SK-N-SH (cell line): ENCODE measurements at regions not wholly inside any gene's neighbourhood (a gene's known extent, or its start where the extent isn't known, plus 50 kb on each side); places are given as distances from the start of the nearest gene placed in this dataset.

Experiments
- CTCF ChIA-PET: fragments of 300-600, 350-600 bp; formaldehyde crosslinking; extraction: SDS; loops from one replicate; lab custom pipeline; 2021; lab: Yijun Ruan, JAX
- POLR2A ChIA-PET: fragments of 350-600 bp; sonication (Branson Sonifier 250); formaldehyde crosslinking; extraction: SDS; loops from one replicate; lab custom pipeline; 2020; ENCODE audit warnings: antibody characterized with exemption, inconsistent platforms; lab: Yijun Ruan, JAX
- DNase-seq: peaks from one replicate; pipeline ENCODE4 v3.0.0; 2012
- H2AFZ ChIP-seq: fragments of 200-600 bp; sonication (generic); 2 replicates; pipeline ENCODE4 v1.8.1; 2016; ENCODE audit warnings: antibody characterized with exemption, mild to moderate bottlenecking, low read depth
- H3F3A ChIP-seq: fragments of 200-600 bp; sonication (generic); replicated peaks from 2 replicates; pipeline ENCODE3; 2016; ENCODE audit warnings: antibody characterized with exemption, mild to moderate bottlenecking; ENCODE audit not compliant: insufficient read depth
- H3K27ac ChIP-seq, 2 experiments: fragments of 200-500 bp in 1 of 2; fragments of 200-600 bp in 1 of 2; sonication (Bioruptor generic) in 1 of 2; sonication (generic), shearing (Covaris generic) in 1 of 2; 2 replicates each; pipeline versions ENCODE4 v1.5.1 to v1.6.1; 2014 to 2016; ENCODE audit warnings: low read depth in 2 of 2, inconsistent platforms in 1 of 2, low read length in 1 of 2, mild to moderate bottlenecking in 1 of 2, mixed read lengths in 1 of 2
- H3K27me3 ChIP-seq: fragments of 200-600 bp; sonication (generic), shearing (Covaris generic); 2 replicates; pipeline ENCODE4 v1.6.1; 2016; ENCODE audit warnings: mixed run types; ENCODE audit not compliant: insufficient read depth
- H3K36me3 ChIP-seq, 2 experiments: fragments of 200-500 bp in 1 of 2; fragments of 200-600 bp in 1 of 2; sonication (Bioruptor generic) in 1 of 2; sonication (generic) in 1 of 2; replicated peaks in 1 of 2; 2 replicates each; pipeline versions ENCODE3 to v1.5.1; 2014 to 2016; ENCODE audit warnings: low read length in 1 of 2, mild to moderate bottlenecking in 1 of 2; ENCODE audit not compliant: insufficient read depth in 2 of 2, control insufficient read depth in 1 of 2
- H3K4me1 ChIP-seq, 2 experiments: fragments of 200-500 bp in 1 of 2; fragments of 200-600 bp in 1 of 2; sonication (Bioruptor generic) in 1 of 2; sonication (generic), shearing (Covaris generic) in 1 of 2; 2 replicates each; pipeline versions ENCODE4 v1.5.1 to v1.6.1; 2014 to 2016; ENCODE audit warnings: low read depth in 1 of 2, low read length in 1 of 2, mixed run types in 1 of 2; ENCODE audit not compliant: insufficient read depth in 2 of 2, control insufficient read depth in 1 of 2
- H3K4me2 ChIP-seq: fragments of 200-600 bp; sonication (generic), shearing (Covaris generic); 2 replicates; pipeline ENCODE4 v1.6.1; 2017; ENCODE audit warnings: mixed run types
- H3K4me3 ChIP-seq, 2 experiments: fragments of 200-500 bp in 1 of 2; fragments of 200-600 bp in 1 of 2; sonication (Bioruptor generic) in 1 of 2; sonication (generic), shearing (Covaris generic) in 1 of 2; 2 replicates each; pipeline versions ENCODE4 v1.5.1 to v1.8.1; 2014 to 2016; ENCODE audit warnings: low read depth in 2 of 2, inconsistent platforms in 1 of 2, low read length in 1 of 2, mild to moderate bottlenecking in 1 of 2, mixed read lengths in 1 of 2, moderate library complexity in 1 of 2
- H3K79me2 ChIP-seq: fragments of 200-600 bp; sonication (generic); 2 replicates; pipeline ENCODE4 v1.8.1; 2017; ENCODE audit warnings: mild to moderate bottlenecking; ENCODE audit not compliant: insufficient read depth
- H3K9ac ChIP-seq: fragments of 200-600 bp; sonication (generic); 2 replicates; pipeline ENCODE4 v1.6.1; 2017; ENCODE audit warnings: mixed run types
- H3K9me2 ChIP-seq: fragments of 200-600 bp; sonication (generic); 2 replicates; pipeline ENCODE4 v1.6.1; 2017; ENCODE audit warnings: mixed run types
- H3K9me3 ChIP-seq: fragments of 200-600 bp; sonication (generic); 2 replicates; pipeline ENCODE4 v1.6.1; 2017; ENCODE audit warnings: mixed run types, mild to moderate bottlenecking, moderate library complexity
- H4K20me1 ChIP-seq: fragments of 200-600 bp; sonication (generic); 2 replicates; pipeline ENCODE4 v1.6.1; 2017; ENCODE audit warnings: mild to moderate bottlenecking, mixed run types; ENCODE audit not compliant: insufficient read depth
- ELF1 ChIP-seq: IDR thresholded peaks from 2 replicates; pipeline ENCODE4 v1.4.0; 2012
- EP300 ChIP-seq, 2 experiments: IDR thresholded peaks; 2 replicates each; pipeline versions ENCODE4 v1.4.0 to v1.6.1; 2012; ENCODE audit warnings: borderline replicate concordance in 1 of 2, low read depth in 1 of 2, low read length in 1 of 2
- EZH2phosphoT487 ChIP-seq: fragments of 200-600 bp; sonication (generic); IDR thresholded peaks from 2 replicates; pipeline ENCODE4 v1.6.1; 2017; ENCODE audit warnings: low read depth, mixed run types, mild to moderate bottlenecking, antibody characterized with exemption, moderate library complexity, borderline replicate concordance
- FOSL2 ChIP-seq: IDR thresholded peaks from 2 replicates; pipeline ENCODE4 v1.4.0; 2012; ENCODE audit warnings: low read depth, mild to moderate bottlenecking, moderate library complexity, borderline replicate concordance
- FOXJ3 ChIP-seq: sonication (generic); formaldehyde crosslinking; IDR thresholded peaks from 2 replicates; pipeline ENCODE4 v1.5.1; 2020; ENCODE audit warnings: mild to moderate bottlenecking, missing genetic modification reagents
- GABPA ChIP-seq: IDR thresholded peaks from 2 replicates; pipeline ENCODE4 v1.4.0; 2012; ENCODE audit warnings: low read depth, mild to moderate bottlenecking
- JUND ChIP-seq: IDR thresholded peaks from 2 replicates; pipeline ENCODE4 v1.4.0; 2012
- MXI1 ChIP-seq: IDR thresholded peaks from 2 replicates; pipeline ENCODE4 v1.6.1; 2012; ENCODE audit warnings: mild to moderate bottlenecking, low read depth, low read length, improper control_type of control experiment
- POLR2AphosphoS5 ChIP-seq: IDR thresholded peaks from 2 replicates; pipeline ENCODE4 v1.6.1; 2012; ENCODE audit warnings: low read depth, low read length
- RAD21 ChIP-seq: IDR thresholded peaks from 2 replicates; pipeline ENCODE4 v1.6.1; 2012; ENCODE audit warnings: mild to moderate bottlenecking, low read length
- SMC3 ChIP-seq: IDR thresholded peaks from 2 replicates; pipeline ENCODE4 v1.6.1; 2012; ENCODE audit warnings: low read depth, low read length, improper control_type of control experiment
- TAF1 ChIP-seq: IDR thresholded peaks from 2 replicates; pipeline ENCODE4 v1.6.1; 2012; ENCODE audit warnings: low read depth, mild to moderate bottlenecking, low read length, moderate library complexity, borderline replicate concordance
- WGBS: methylation state at CpG from one replicate; pipeline ENCODE4 v1.1.6; 2017; ENCODE audit warnings: low lambda C conversion rate; 5-methylcytosine and 5-hydroxymethylcytosine counted together
- TF ChIP-seq, protein P1 (sequence below): fragments of 150-350 bp; IDR thresholded peaks from 2 replicates; pipeline ENCODE4 v1.6.1; 2016; ENCODE audit warnings: mild to moderate bottlenecking, low read depth, low read length
- TF ChIP-seq, protein P2 (sequence below): IDR thresholded peaks from 2 replicates; pipeline ENCODE4 v1.6.1; 2012; ENCODE audit warnings: mild to moderate bottlenecking, low read depth, low read length, moderate library complexity
- TF ChIP-seq, protein P3 (sequence below): IDR thresholded peaks from 2 replicates; pipeline ENCODE4; 2012
- TF ChIP-seq, protein P4 (sequence below): fragments of 150-350 bp; IDR thresholded peaks from 2 replicates; pipeline ENCODE4 v1.6.1; 2017; ENCODE audit warnings: antibody characterized with exemption, low read length, low read depth, borderline replicate concordance

DNA sequence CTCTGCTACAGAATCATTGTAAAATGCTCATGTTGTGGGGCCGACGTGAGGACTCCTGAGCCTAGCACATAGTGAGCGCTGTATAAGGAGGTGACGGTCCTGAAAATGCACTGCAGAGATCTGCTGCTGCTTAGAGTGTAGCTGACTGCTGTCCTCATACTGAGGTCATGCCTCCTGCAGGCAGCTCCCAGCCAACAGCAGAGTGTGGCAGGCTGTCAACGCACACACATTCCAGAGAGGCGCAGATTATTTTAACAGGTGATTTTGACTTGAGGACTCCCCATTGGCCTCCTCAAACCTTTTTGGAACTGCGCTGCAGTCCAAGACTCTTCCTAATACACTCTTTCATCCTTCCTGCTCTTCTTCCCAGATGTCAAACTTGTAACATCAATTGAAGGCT lies 119.8 kb upstream of the KCNJ6 start (continued):
- TF ChIP-seq, protein P1, sequence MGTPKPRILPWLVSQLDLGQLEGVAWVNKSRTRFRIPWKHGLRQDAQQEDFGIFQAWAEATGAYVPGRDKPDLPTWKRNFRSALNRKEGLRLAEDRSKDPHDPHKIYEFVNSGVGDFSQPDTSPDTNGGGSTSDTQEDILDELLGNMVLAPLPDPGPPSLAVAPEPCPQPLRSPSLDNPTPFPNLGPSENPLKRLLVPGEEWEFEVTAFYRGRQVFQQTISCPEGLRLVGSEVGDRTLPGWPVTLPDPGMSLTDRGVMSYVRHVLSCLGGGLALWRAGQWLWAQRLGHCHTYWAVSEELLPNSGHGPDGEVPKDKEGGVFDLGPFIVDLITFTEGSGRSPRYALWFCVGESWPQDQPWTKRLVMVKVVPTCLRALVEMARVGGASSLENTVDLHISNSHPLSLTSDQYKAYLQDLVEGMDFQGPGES, result no peak
- TF ChIP-seq MXI1, result no peak

GRCh38 chr21:38037416-38037815 lies 121.2 kb upstream of the KCNJ6 start:
- 2% methylated on average over 3 of the region's 3 CpGs for WGBS
- no peaks in the 10 kb centered on the region for H3K9me3 ChIP-seq
- H3K36me3 ChIP-seq, result no peaks in the 10 kb centered on the region
- H2AFZ ChIP-seq, result no peak overlapping the region
- no peaks in the 10 kb centered on the region for H4K20me1 ChIP-seq
- H3K79me2 ChIP-seq, result no peaks in the 10 kb centered on the region
- no peak overlapping the region for H3K27ac ChIP-seq
- ChIA-PET POLR2A (no interaction called here), CTCF (no interaction called here)
- TF ChIP-seq ELF1, result no peak
- no peak for TF ChIP-seq EZH2phosphoT487
- no peak for TF ChIP-seq EP300 (IDR thresholded peaks at IDR 0.05; ENCODE audit: borderline replicate concordance in 1 of 2, low read depth in 1 of 2, low read length in 1 of 2)
- TF ChIP-seq SMC3, result no peak
- TF ChIP-seq, protein P2, sequence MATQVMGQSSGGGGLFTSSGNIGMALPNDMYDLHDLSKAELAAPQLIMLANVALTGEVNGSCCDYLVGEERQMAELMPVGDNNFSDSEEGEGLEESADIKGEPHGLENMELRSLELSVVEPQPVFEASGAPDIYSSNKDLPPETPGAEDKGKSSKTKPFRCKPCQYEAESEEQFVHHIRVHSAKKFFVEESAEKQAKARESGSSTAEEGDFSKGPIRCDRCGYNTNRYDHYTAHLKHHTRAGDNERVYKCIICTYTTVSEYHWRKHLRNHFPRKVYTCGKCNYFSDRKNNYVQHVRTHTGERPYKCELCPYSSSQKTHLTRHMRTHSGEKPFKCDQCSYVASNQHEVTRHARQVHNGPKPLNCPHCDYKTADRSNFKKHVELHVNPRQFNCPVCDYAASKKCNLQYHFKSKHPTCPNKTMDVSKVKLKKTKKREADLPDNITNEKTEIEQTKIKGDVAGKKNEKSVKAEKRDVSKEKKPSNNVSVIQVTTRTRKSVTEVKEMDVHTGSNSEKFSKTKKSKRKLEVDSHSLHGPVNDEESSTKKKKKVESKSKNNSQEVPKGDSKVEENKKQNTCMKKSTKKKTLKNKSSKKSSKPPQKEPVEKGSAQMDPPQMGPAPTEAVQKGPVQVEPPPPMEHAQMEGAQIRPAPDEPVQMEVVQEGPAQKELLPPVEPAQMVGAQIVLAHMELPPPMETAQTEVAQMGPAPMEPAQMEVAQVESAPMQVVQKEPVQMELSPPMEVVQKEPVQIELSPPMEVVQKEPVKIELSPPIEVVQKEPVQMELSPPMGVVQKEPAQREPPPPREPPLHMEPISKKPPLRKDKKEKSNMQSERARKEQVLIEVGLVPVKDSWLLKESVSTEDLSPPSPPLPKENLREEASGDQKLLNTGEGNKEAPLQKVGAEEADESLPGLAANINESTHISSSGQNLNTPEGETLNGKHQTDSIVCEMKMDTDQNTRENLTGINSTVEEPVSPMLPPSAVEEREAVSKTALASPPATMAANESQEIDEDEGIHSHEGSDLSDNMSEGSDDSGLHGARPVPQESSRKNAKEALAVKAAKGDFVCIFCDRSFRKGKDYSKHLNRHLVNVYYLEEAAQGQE, result no peak
- no peak for TF ChIP-seq RAD21
- TF ChIP-seq, protein P1, result no peak
- TF ChIP-seq TAF1, result no peak
- no peak for TF ChIP-seq GABPA
- TF ChIP-seq, protein P3, sequence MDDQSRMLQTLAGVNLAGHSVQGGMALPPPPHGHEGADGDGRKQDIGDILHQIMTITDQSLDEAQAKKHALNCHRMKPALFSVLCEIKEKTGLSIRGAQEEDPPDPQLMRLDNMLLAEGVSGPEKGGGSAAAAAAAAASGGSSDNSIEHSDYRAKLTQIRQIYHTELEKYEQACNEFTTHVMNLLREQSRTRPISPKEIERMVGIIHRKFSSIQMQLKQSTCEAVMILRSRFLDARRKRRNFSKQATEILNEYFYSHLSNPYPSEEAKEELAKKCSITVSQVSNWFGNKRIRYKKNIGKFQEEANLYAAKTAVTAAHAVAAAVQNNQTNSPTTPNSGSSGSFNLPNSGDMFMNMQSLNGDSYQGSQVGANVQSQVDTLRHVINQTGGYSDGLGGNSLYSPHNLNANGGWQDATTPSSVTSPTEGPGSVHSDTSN, result no peak
- TF ChIP-seq POLR2AphosphoS5, result no peak
- TF ChIP-seq FOSL2, result no peak
- TF ChIP-seq, protein P4, sequence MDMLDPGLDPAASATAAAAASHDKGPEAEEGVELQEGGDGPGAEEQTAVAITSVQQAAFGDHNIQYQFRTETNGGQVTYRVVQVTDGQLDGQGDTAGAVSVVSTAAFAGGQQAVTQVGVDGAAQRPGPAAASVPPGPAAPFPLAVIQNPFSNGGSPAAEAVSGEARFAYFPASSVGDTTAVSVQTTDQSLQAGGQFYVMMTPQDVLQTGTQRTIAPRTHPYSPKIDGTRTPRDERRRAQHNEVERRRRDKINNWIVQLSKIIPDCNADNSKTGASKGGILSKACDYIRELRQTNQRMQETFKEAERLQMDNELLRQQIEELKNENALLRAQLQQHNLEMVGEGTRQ, result no peak
- TF ChIP-seq FOXJ3 (CRISPR knock-in tag), result no peak
- TF ChIP-seq JUND, result no peak
- H3K4me1 ChIP-seq, result no peaks in the 10 kb centered on the region
- H3F3A ChIP-seq, result no peaks in the 10 kb centered on the region
- H3K9me2 ChIP-seq, result no peaks in the 10 kb centered on the region
- DNase-seq, result no peak
- H3K4me2 ChIP-seq, result no peak overlapping the region
- no peak overlapping the region for H3K4me3 ChIP-seq
- H3K27me3 ChIP-seq, result no peaks in the 10 kb centered on the region
- H3K9ac ChIP-seq, result no peak overlapping the region
